A673 (cell line): ENCODE measurements at regions not wholly inside any gene's neighbourhood (a gene's known extent, or its start where the extent isn't known, plus 50 kb on each side); places are given as distances from the start of the nearest gene placed in this dataset.

Experiments used
- CTCF ChIP-seq: fragments of 300-800, 200-600 bp; sonication (generic); conservative IDR thresholded peaks from 2 replicates; pipeline ENCODE4 v1.5.1; 2017; ENCODE audit warnings: low read depth, mild to moderate bottlenecking, antibody characterized with exemption, low read length, moderate library complexity, mixed read lengths
- EZH2 ChIP-seq: fragments of 200-600 bp; sonication (generic); IDR thresholded peaks from 2 replicates; pipeline ENCODE4 v1.6.1; 2017; ENCODE audit warnings: borderline replicate concordance, low read depth, mild to moderate bottlenecking, mixed read lengths, antibody characterized with exemption, low read length; ENCODE audit not compliant: poor library complexity, severe bottlenecking

- no peak for TF ChIP-seq CTCF
- no peak for TF ChIP-seq EZH2
These were observed 59.2 kb upstream of the ARHGEF3 start for GRCh38 chr3:56860939-56861338.
